ENCODE measurements at regions not wholly inside any gene's neighbourhood (a gene's known extent, or its start where the extent isn't known, plus 50 kb on each side); places are given as distances from the start of the nearest gene placed in this dataset.

DNA sequence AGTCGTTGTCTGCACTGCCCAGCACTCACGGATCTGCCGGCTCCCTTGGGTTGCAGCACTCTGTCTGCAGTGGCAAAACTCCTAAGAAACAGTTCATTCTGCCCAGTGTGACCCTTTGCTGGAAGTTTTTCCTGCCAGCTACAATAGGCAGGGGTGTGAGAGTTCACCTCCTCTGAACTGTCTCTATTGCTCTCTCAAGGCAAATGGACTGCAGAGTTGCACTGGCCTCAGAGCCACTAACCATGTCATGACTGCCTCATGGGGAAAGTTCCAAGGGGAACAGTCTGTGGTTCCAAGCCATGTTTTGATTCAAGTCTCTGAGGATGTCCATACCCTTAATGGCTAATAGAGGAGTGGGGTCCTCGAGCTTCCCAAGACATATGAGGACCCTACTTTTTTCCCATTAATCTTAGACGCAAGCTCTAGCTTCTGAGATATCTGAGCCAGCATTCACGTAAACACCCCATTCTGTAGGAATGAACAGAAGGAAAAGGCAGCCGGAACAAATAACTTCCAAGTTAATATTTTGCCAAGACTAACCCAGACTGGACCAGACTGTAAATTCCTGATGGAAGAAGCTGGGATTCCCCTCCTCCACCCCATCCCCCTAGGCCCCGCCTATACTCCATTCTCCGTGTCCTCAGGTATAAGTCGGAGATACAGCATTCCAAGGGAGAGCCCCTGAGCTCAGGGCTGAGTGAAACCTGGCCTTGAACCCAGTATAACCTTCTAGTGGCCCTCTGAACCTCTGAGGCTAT is 93.8 kb upstream of the AKT3 start:
- TF ChIP-seq CTCF (IDR thresholded peaks at IDR 0.05; ENCODE audit: insufficient read depth, low read length) (no peak), POLR2AphosphoS5 (IDR thresholded peaks at IDR 0.05; ENCODE audit: low read depth) (no peak)

Data from HL-60 (cell line).